GM21529 (cell line): ENCODE measurements at regions not wholly inside any gene's neighbourhood (a gene's known extent, or its start where the extent isn't known, plus 50 kb on each side); places are given as distances from the start of the nearest gene placed in this dataset.

ENCODE experiments used
- ATAC-seq: cut with Tn5 transposase; IDR thresholded peaks from one replicate; pipeline ENCODE4 v1.9.1; 2021; ENCODE audit not compliant: unreplicated experiment

- ATAC-seq = no peak
These were observed 61.9 kb upstream of the C3orf80 start for GRCh38 chr3:160163229-160163878.

GRCh38 chr3:160168246-160168645 lies 57.0 kb upstream of the C3orf80 start:
- ATAC-seq = no peak

GRCh38 chr3:160169139-160169976 lies 55.9 kb upstream of the C3orf80 start:
- no peak for ATAC-seq

GRCh38 chr3:160170409-160171370 lies 54.5 kb upstream of the C3orf80 start:
- ATAC-seq = peak; percentile 69

GRCh38 chr3:160171813-160172212 lies 53.4 kb upstream of the C3orf80 start:
- no peak for ATAC-seq

GRCh38 chr3:160174621-160175020 lies 50.6 kb upstream of the C3orf80 start:
- no peak for ATAC-seq
